GM12878 (cell line): ENCODE measurements at regions not wholly inside any gene's neighbourhood (a gene's known extent, or its start where the extent isn't known, plus 50 kb on each side); places are given as distances from the start of the nearest gene placed in this dataset.
A peak's percentile ranks its signal among the peaks of the same experiment; 100 is the strongest.

ENCODE experiments used
- ATAC-seq: fragments of 200-7000 bp; cut with Tn5 transposase; 3 replicates; pipeline ENCODE4 v1.9.1; 2020; ENCODE audit warnings: mild to moderate bottlenecking, moderate library complexity
- BruUV-seq: library from RNA; stranded (reverse); fragments of 400-500 nt; replicated peaks from 2 replicates; lab custom pipeline; 2021; lab: Mats Ljungman, UMichigan
- CTCF ChIA-PET: fragments of 300-600 bp; sonication (Branson Sonifier 250); formaldehyde crosslinking; extraction: SDS; loops from one replicate; lab custom pipeline; 2021; ENCODE audit warnings: inconsistent platforms; lab: Yijun Ruan, JAX
- POLR2A ChIA-PET: fragments of 350-600 bp; formaldehyde crosslinking; extraction: SDS; loops from one replicate; lab custom pipeline; 2021; ENCODE audit warnings: inconsistent platforms; lab: Charles Lee
- RAD21 ChIA-PET: fragments of 300-600 bp; sonication (Branson Sonifier 250); formaldehyde crosslinking; loops from one replicate; lab custom pipeline; 2023; ENCODE audit warnings: antibody characterized with exemption; ENCODE audit not compliant: unreplicated experiment; lab: Charles Lee
- SMC1A ChIA-PET: fragments of 300-600 bp; sonication (Branson Sonifier 250); formaldehyde crosslinking; loops from one replicate; lab custom pipeline; 2023; ENCODE audit not compliant: unreplicated experiment, uncharacterized antibody; lab: Charles Lee
- DNase-seq: peaks from one replicate; pipeline ENCODE4 v3.0.0-alpha.2; 2011; ENCODE audit warnings: low read depth, low spot score
- FAIRE-seq: peaks from 3 replicates; lab custom pipeline; 2011; peaks lifted over from hg19 to GRCh38; lab: Jason Lieb, UNC
- H2AFZ ChIP-seq: 2 replicates; pipeline ENCODE4 v1.6.0; 2011; ENCODE audit warnings: low read depth, low read length, control low read depth; ENCODE audit not compliant: control insufficient read depth
- H3K27ac ChIP-seq: 2 replicates; pipeline ENCODE4 v1.5.1; 2011; ENCODE audit warnings: control low read depth; ENCODE audit not compliant: control insufficient read depth, insufficient read depth
- H3K27me3 ChIP-seq, 2 experiments: replicated peaks in 1 of 2; 2 replicates each; pipeline versions ENCODE4 v1.6.0 to v1.6.1; 2011; ENCODE audit warnings: low read length in 1 of 2; ENCODE audit not compliant: control insufficient read depth in 2 of 2, insufficient read depth in 2 of 2
- H3K36me3 ChIP-seq, 2 experiments: 2 replicates each; pipeline ENCODE4 v1.5.1; 2011; ENCODE audit warnings: low read length in 1 of 2; ENCODE audit not compliant: control insufficient read depth in 2 of 2, insufficient read depth in 2 of 2
- H3K4me1 ChIP-seq: 2 replicates; pipeline ENCODE4 v1.6.1; 2011; ENCODE audit warnings: mild to moderate bottlenecking, low read length, moderate library complexity, mixed read lengths; ENCODE audit not compliant: control insufficient read depth, insufficient read depth
- H3K4me2 ChIP-seq: 2 replicates; pipeline ENCODE4 v1.6.0; 2011; ENCODE audit warnings: control low read depth; ENCODE audit not compliant: control insufficient read depth, insufficient read depth
- H3K4me3 ChIP-seq: fragments of 200-600 bp; sonication (generic); 2 replicates; pipeline ENCODE4 v1.5.1; 2016
- H3K79me2 ChIP-seq: 2 replicates; pipeline ENCODE4 v1.6.0; 2011; ENCODE audit warnings: low read length; ENCODE audit not compliant: control insufficient read depth, insufficient read depth
- H3K9ac ChIP-seq: 2 replicates; pipeline ENCODE4 v1.8.0; 2011; ENCODE audit warnings: low read length, control low read depth, mixed read lengths; ENCODE audit not compliant: control insufficient read depth, insufficient read depth
- H3K9me3 ChIP-seq: replicated peaks from 3 replicates; pipeline ENCODE4 v1.5.1; 2011; ENCODE audit warnings: mild to moderate bottlenecking, low read length; ENCODE audit not compliant: control insufficient read depth, insufficient read depth
- H4K20me1 ChIP-seq: 2 replicates; pipeline ENCODE4 v1.6.0; 2011; ENCODE audit not compliant: control insufficient read depth, insufficient read depth
- BCL3 ChIP-seq: IDR thresholded peaks from 2 replicates; pipeline ENCODE4 v1.6.1; 2011; ENCODE audit warnings: borderline replicate concordance, low read depth, mild to moderate bottlenecking, moderate library complexity, low read length; ENCODE audit not compliant: insufficient read depth, poor library complexity, severe bottlenecking
- CEBPZ ChIP-seq: fragments of 150-350 bp; IDR thresholded peaks from 2 replicates; pipeline ENCODE4 v1.6.1; 2016; ENCODE audit warnings: low read depth, low read length
- DPF2 ChIP-seq: fragments of 450-650 bp; IDR thresholded peaks from 2 replicates; pipeline ENCODE4 v1.6.1; 2017; ENCODE audit warnings: mild to moderate bottlenecking
- EGR1 ChIP-seq, 2 experiments: IDR thresholded peaks; 1 replicate in 1 of 2; 2 replicates in 1 of 2; pipeline ENCODE4 v1.6.1; 2011 to 2012; ENCODE audit warnings: low read depth in 2 of 2, low read length in 2 of 2, borderline replicate concordance in 1 of 2, mild to moderate bottlenecking in 1 of 2, moderate library complexity in 1 of 2
- FOXK2 ChIP-seq: fragments of 450-650 bp; IDR thresholded peaks from 2 replicates; pipeline ENCODE4 v1.6.1; 2017; ENCODE audit warnings: mild to moderate bottlenecking, moderate library complexity
- KAT2A ChIP-seq: conservative IDR thresholded peaks from 2 replicates; pipeline ENCODE4 v1.6.1; 2011; ENCODE audit warnings: low read depth, low read length; ENCODE audit not compliant: control insufficient read depth
- NKRF ChIP-seq: fragments of 450-650 bp; conservative IDR thresholded peaks from 2 replicates; pipeline ENCODE4 v1.6.1; 2017; ENCODE audit warnings: mild to moderate bottlenecking, moderate library complexity
- POU2F2 ChIP-seq: IDR thresholded peaks from 3 replicates; pipeline ENCODE4 v1.6.1; 2011; ENCODE audit warnings: low read depth, mild to moderate bottlenecking, low read length, borderline replicate concordance
- PRDM15 ChIP-seq: fragments of 450-650 bp; formaldehyde crosslinking; IDR thresholded peaks from 2 replicates; pipeline ENCODE4 v1.4.0; 2020; ENCODE audit warnings: mild to moderate bottlenecking, moderate library complexity
- RFX5 ChIP-seq: IDR thresholded peaks from 2 replicates; pipeline ENCODE4 v1.6.1; 2011; ENCODE audit warnings: low read depth, low read length, improper control_type of control experiment
- SIN3A ChIP-seq: IDR thresholded peaks from 2 replicates; pipeline ENCODE4 v1.6.1; 2012; ENCODE audit warnings: low read depth, low read length, improper control_type of control experiment
- SMAD1 ChIP-seq: fragments of 450-650 bp; IDR thresholded peaks from 2 replicates; pipeline ENCODE4 v1.6.1; 2018; ENCODE audit warnings: mild to moderate bottlenecking, low read depth; ENCODE audit not compliant: partially characterized antibody
- TCF12 ChIP-seq: IDR thresholded peaks from 2 replicates; pipeline ENCODE4 v1.6.1; 2011; ENCODE audit warnings: low read depth, mild to moderate bottlenecking, low read length
- WGBS: methylation state at CpG from one replicate; pipeline ENCODE4 v1.1.6; 2016; ENCODE audit warnings: low lambda C conversion rate; ENCODE audit not compliant: insufficient replicate concordance, insufficient coverage; ENCODE audit errors: missing lambda C conversion rate; 5-methylcytosine and 5-hydroxymethylcytosine counted together
- in situ Hi-C: fragments of 300-500 bp; cut with MboI; formaldehyde crosslinking; loops from 9 replicates; pipeline ENCODE4 v1.14.3; 2018; ENCODE audit warnings: mixed read lengths
- intact Hi-C: fragments of 100-400 bp; cut with micrococcal nuclease; formaldehyde crosslinking; loops from one replicate; pipeline ENCODE4 v1.14.2; 2022; ENCODE audit not compliant: unreplicated experiment

GRCh38 chrX:39855748-39856129, 242.0 kb downstream of the BCOR start:
- peaks cover 58% of the 10 kb centered on the region for H3K4me1 ChIP-seq
- ChIA-PET POLR2A (interaction anchor here (0.7 to 2.5 kb wide), 4 partner anchors 17 to 159 kb away, joined by 3 to 9 read pairs (median 5); no protein-coding TSS in a partner anchor), RAD21 (interaction anchor here (0.7 to 3.7 kb wide), 11 partner anchors 18 to 242 kb away, joined by 3 to 22 read pairs (median 3); partner anchors contain the start of gene BCOR), CTCF (interaction anchor here (0.8 to 4.2 kb wide), 6 partner anchors 26 to 1088 kb away, joined by 3 to 33 read pairs (median 10); no protein-coding TSS in a partner anchor), SMC1A (interaction anchor here (0.6 to 6.6 kb wide), 9 partner anchors 11 to 609 kb away, joined by 3 to 51 read pairs (median 4); no protein-coding TSS in a partner anchor)
- intact Hi-C loops (loop anchor here (2.0 to 10.0 kb wide), 4 partner anchors 19 to 319 kb away; partner anchors contain the start of gene BCOR), in situ Hi-C loops (no loop called here)
- H2AFZ ChIP-seq, result no peak overlapping the region
- peak; percentile 77 for DNase-seq
- peak overlapping the region; percentile 96 for H3K27ac ChIP-seq
- 3% methylated on average over 10 of the region's 10 CpGs for WGBS
- no peaks in the 10 kb centered on the region for H3K27me3 ChIP-seq
- no peaks in the 10 kb centered on the region for H3K9me3 ChIP-seq
- H3K9ac ChIP-seq, result peak overlapping the region; percentile 80
- H3K4me2 ChIP-seq, result peak overlapping the region; percentile 82
- peak; percentile 86 for FAIRE-seq
- no TSS peak for BruUV-seq
- no peaks in the 10 kb centered on the region for H4K20me1 ChIP-seq
- no peaks in the 10 kb centered on the region for H3K36me3 ChIP-seq
- peaks cover 9% of the 10 kb centered on the region for H3K79me2 ChIP-seq
- peak overlapping the region; percentile 68 for H3K4me3 ChIP-seq
- ATAC-seq, result peak; percentile 67
- no peak for TF ChIP-seq SMAD1
- TF ChIP-seq TCF12, result peak; percentile 93
- peak; percentile 23 for TF ChIP-seq BCL3
- no peak for TF ChIP-seq PRDM15
- TF ChIP-seq SIN3A, result no peak
- no peak for TF ChIP-seq FOXK2
- TF ChIP-seq RFX5, result peak; percentile 90
- TF ChIP-seq CEBPZ, result no peak
- TF ChIP-seq NKRF, result no peak
- peak in 1 of 2 experiments; percentile 82; a peak in 2 of 3 replicates for TF ChIP-seq EGR1 (IDR thresholded peaks at IDR 0.05; ENCODE audit: borderline replicate concordance in 1 of 2, low read depth in 2 of 2, low read length in 2 of 2)
- 0 out of 2 replicates have a peak, but pooled peaks have one; percentile 9 for TF ChIP-seq DPF2
- no peak for TF ChIP-seq KAT2A
- TF ChIP-seq POU2F2, result 0 out of 3 replicates have a peak, but pooled peaks have one; percentile 31
